HEK293 (cell line): ENCODE measurements at regions not wholly inside any gene's neighbourhood (a gene's known extent, or its start where the extent isn't known, plus 50 kb on each side); places are given as distances from the start of the nearest gene placed in this dataset.

ENCODE experiments used
- BCL11A ChIP-seq: fragments of 450-650 bp; formaldehyde crosslinking; IDR thresholded peaks from 2 replicates; pipeline ENCODE4 v1.5.1; 2016; ENCODE audit warnings: low read depth, missing biosample characterization, missing genetic modification characterization
- ELK4 ChIP-seq: IDR thresholded peaks from 2 replicates; pipeline ENCODE4 v1.6.1; 2011; ENCODE audit warnings: mild to moderate bottlenecking, low read depth, low read length, borderline replicate concordance
- OSR2 ChIP-seq: fragments of 450-650 bp; formaldehyde crosslinking; IDR thresholded peaks from 2 replicates; pipeline ENCODE4 v1.5.1; 2016; ENCODE audit warnings: missing biosample characterization, missing genetic modification characterization
- SETDB1 ChIP-seq: IDR thresholded peaks from one replicate; pipeline ENCODE4 v1.6.1; 2017; ENCODE audit warnings: mild to moderate bottlenecking, low read length, moderate library complexity, mixed read lengths; ENCODE audit not compliant: insufficient read length
- ZBTB21 ChIP-seq: fragments of 450-650 bp; formaldehyde crosslinking; IDR thresholded peaks from 2 replicates; pipeline ENCODE4 v1.5.1; 2017; ENCODE audit warnings: missing biosample characterization, missing genetic modification characterization
- ZBTB8A ChIP-seq: fragments of 450-650 bp; formaldehyde crosslinking; IDR thresholded peaks from 2 replicates; pipeline ENCODE4 v1.5.1; 2016; ENCODE audit warnings: missing biosample characterization, missing genetic modification characterization
- ZNF138 ChIP-seq: fragments of 450-650 bp; formaldehyde crosslinking; IDR thresholded peaks from 2 replicates; pipeline ENCODE4 v1.5.1; 2016; ENCODE audit warnings: missing biosample characterization, missing genetic modification characterization, borderline replicate concordance
- ZNF184 ChIP-seq: fragments of 450-650 bp; IDR thresholded peaks from 2 replicates; pipeline ENCODE4 v1.5.1; 2018; ENCODE audit warnings: missing biosample characterization, mild to moderate bottlenecking, missing genetic modification characterization
- ZNF221 ChIP-seq: fragments of 450-650 bp; formaldehyde crosslinking; IDR thresholded peaks from 2 replicates; pipeline ENCODE4 v1.5.1; 2017; ENCODE audit warnings: missing biosample characterization, missing genetic modification characterization, borderline replicate concordance
- ZNF623 ChIP-seq: fragments of 450-650 bp; formaldehyde crosslinking; IDR thresholded peaks from 2 replicates; pipeline ENCODE4 v1.5.1; 2016; ENCODE audit warnings: missing biosample characterization, missing genetic modification characterization
- ZNF768 ChIP-seq: fragments of 450-650 bp; formaldehyde crosslinking; IDR thresholded peaks from 2 replicates; pipeline ENCODE4 v1.5.1; 2018; ENCODE audit warnings: missing biosample characterization, mild to moderate bottlenecking, missing genetic modification characterization
- ZSCAN30 ChIP-seq: fragments of 450-650 bp; IDR thresholded peaks from 2 replicates; pipeline ENCODE4 v1.5.1; 2018; ENCODE audit warnings: missing biosample characterization, mild to moderate bottlenecking, missing genetic modification characterization, moderate library complexity
- TF ChIP-seq, protein P1 (sequence below): fragments of 450-650 bp; formaldehyde crosslinking; IDR thresholded peaks from 2 replicates; pipeline ENCODE4 v1.5.1; 2016; ENCODE audit warnings: missing biosample characterization, missing genetic modification characterization
- TF ChIP-seq, protein P2 (sequence below): fragments of 450-650 bp; formaldehyde crosslinking; IDR thresholded peaks from 2 replicates; pipeline ENCODE4 v1.5.1; 2016; ENCODE audit warnings: missing biosample characterization, missing genetic modification characterization

- TF ChIP-seq, protein P1, sequence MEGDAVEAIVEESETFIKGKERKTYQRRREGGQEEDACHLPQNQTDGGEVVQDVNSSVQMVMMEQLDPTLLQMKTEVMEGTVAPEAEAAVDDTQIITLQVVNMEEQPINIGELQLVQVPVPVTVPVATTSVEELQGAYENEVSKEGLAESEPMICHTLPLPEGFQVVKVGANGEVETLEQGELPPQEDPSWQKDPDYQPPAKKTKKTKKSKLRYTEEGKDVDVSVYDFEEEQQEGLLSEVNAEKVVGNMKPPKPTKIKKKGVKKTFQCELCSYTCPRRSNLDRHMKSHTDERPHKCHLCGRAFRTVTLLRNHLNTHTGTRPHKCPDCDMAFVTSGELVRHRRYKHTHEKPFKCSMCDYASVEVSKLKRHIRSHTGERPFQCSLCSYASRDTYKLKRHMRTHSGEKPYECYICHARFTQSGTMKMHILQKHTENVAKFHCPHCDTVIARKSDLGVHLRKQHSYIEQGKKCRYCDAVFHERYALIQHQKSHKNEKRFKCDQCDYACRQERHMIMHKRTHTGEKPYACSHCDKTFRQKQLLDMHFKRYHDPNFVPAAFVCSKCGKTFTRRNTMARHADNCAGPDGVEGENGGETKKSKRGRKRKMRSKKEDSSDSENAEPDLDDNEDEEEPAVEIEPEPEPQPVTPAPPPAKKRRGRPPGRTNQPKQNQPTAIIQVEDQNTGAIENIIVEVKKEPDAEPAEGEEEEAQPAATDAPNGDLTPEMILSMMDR (tag by site-specific recombination), result no peak
- TF ChIP-seq, protein P2, sequence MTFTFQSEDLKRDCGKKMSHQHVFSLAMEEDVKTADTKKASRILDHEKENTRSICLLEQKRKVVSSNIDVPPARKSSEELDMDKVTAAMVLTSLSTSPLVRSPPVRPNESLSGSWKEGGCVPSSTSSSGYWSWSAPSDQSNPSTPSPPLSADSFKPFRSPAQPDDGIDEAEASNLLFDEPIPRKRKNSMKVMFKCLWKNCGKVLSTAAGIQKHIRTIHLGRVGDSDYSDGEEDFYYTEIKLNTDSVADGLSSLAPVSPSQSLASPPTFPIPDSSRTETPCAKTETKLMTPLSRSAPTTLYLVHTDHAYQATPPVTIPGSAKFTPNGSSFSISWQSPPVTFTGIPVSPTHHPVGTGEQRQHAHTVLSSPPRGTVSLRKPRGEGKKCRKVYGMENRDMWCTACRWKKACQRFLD (tag by site-specific recombination), result no peak
- TF ChIP-seq SETDB1 (no peak), ZNF221 (tag by site-specific recombination) (no peak), ZNF138 (tag by site-specific recombination) (no peak), ELK4 (no peak), ZBTB8A (tag by site-specific recombination) (no peak), BCL11A (tag by site-specific recombination) (no peak), ZNF768 (tag by site-specific recombination) (no peak), ZNF623 (no peak), ZNF184 (no peak), OSR2 (tag by site-specific recombination) (no peak), ZSCAN30 (tag by site-specific recombination) (no peak), ZBTB21 (tag by site-specific recombination) (no peak)
Observed at GRCh38 chr3:59299561-59299960, 249.7 kb upstream of the CFAP20DC start.
